CD14-positive monocyte (primary cell): ENCODE measurements at regions not wholly inside any gene's neighbourhood (a gene's known extent, or its start where the extent isn't known, plus 50 kb on each side); places are given as distances from the start of the nearest gene placed in this dataset.

Source experiments
- DNase-seq, 3 donors: peaks; one replicate each; pipeline ENCODE4 v3.0.0-alpha.2; 2011 to 2022
- H2AFZ ChIP-seq: 2 replicates; pipeline ENCODE4 v1.6.0; 2012; ENCODE audit warnings: mild to moderate bottlenecking, low read depth, low read length, inconsistent platforms; ENCODE audit not compliant: insufficient read depth, poor library complexity, severe bottlenecking
- H3K27ac ChIP-seq, 2 donors: 1 replicate in 1 of 2; 2 replicates in 1 of 2; pipeline ENCODE4 v1.5.1; 2012 to 2013; ENCODE audit warnings: low read length in 2 of 2, control low read depth in 1 of 2, inconsistent platforms in 1 of 2, low read depth in 1 of 2, mild to moderate bottlenecking in 1 of 2
- H3K27me3 ChIP-seq, 2 donors: one replicate each; pipeline versions ENCODE4 v1.6.0 to v1.6.1; 2011 to 2013; ENCODE audit warnings: low read length in 2 of 2; ENCODE audit not compliant: control insufficient read depth in 2 of 2, insufficient read depth in 2 of 2
- H3K36me3 ChIP-seq, 2 donors: replicated peaks in 1 of 2; 1 replicate in 1 of 2; 2 replicates in 1 of 2; pipeline versions ENCODE4 v1.5.1 to v1.6.1; 2012 to 2013; ENCODE audit warnings: low read length in 2 of 2, control low read depth in 1 of 2, inconsistent platforms in 1 of 2, mild to moderate bottlenecking in 1 of 2; ENCODE audit not compliant: insufficient read depth in 2 of 2, control insufficient read depth in 1 of 2
- H3K4me1 ChIP-seq, 2 donors: 1 replicate in 1 of 2; 2 replicates in 1 of 2; pipeline versions ENCODE4 v1.5.1 to v1.6.1; 2012 to 2013; ENCODE audit warnings: low read length in 2 of 2, control low read depth in 1 of 2, inconsistent platforms in 1 of 2, mild to moderate bottlenecking in 1 of 2, moderate library complexity in 1 of 2; ENCODE audit not compliant: insufficient read depth in 2 of 2, control insufficient read depth in 1 of 2
- H3K4me2 ChIP-seq: replicated peaks from 2 replicates; pipeline ENCODE3; 2012; ENCODE audit warnings: low read length, moderate library complexity, mild to moderate bottlenecking; ENCODE audit not compliant: poor library complexity, severe bottlenecking; ENCODE audit errors: extremely low read depth
- H3K4me3 ChIP-seq, 3 experiments: fragments of 200-600 bp in 1 of 3; sonication (generic) in 1 of 3; replicated peaks in 1 of 3; 1 replicate in 2 of 3; 2 replicates in 1 of 3; pipeline ENCODE4 v1.5.1; 2011 to 2013; ENCODE audit warnings: low read length in 3 of 3, mild to moderate bottlenecking in 3 of 3, control low read depth in 2 of 3, low read depth in 2 of 3, inconsistent platforms in 1 of 3, moderate library complexity in 1 of 3
- H3K79me2 ChIP-seq: 2 replicates; pipeline ENCODE4 v1.6.0; 2012; ENCODE audit warnings: mild to moderate bottlenecking, control low read depth, inconsistent platforms, low read length, moderate library complexity; ENCODE audit not compliant: insufficient read depth
- H3K9ac ChIP-seq: 2 replicates; pipeline ENCODE4 v1.6.0; 2017; ENCODE audit warnings: low read length, mild to moderate bottlenecking; ENCODE audit not compliant: insufficient read depth, poor library complexity, severe bottlenecking
- H3K9me3 ChIP-seq, 2 donors: replicated peaks in 1 of 2; 1 replicate in 1 of 2; 2 replicates in 1 of 2; pipeline versions ENCODE4 v1.5.1 to v1.6.1; 2012 to 2013; ENCODE audit warnings: low read length in 2 of 2, control low read depth in 1 of 2; ENCODE audit not compliant: control insufficient read depth in 1 of 2, insufficient read depth in 1 of 2
- H4K20me1 ChIP-seq: 2 replicates; pipeline ENCODE4 v1.6.0; 2012; ENCODE audit warnings: mild to moderate bottlenecking, low read length, control low read depth, moderate library complexity; ENCODE audit not compliant: insufficient read depth
- H3K27ac Mint-ChIP-seq, 7 donors: one replicate each; pipeline ENCODE4 v1.8.0; 2020; ENCODE audit warnings: mild to moderate bottlenecking in 7 of 7, mixed read lengths in 7 of 7, moderate library complexity in 6 of 7, inconsistent platforms in 2 of 7
- H3K27me3 Mint-ChIP-seq, 3 donors: one replicate each; pipeline ENCODE4 v1.8.0; 2021 to 2022; ENCODE audit warnings: low read depth in 3 of 3, mild to moderate bottlenecking in 3 of 3, mixed read lengths in 3 of 3, moderate library complexity in 3 of 3, inconsistent platforms in 1 of 3
- H3K36me3 Mint-ChIP-seq, 2 donors: one replicate each; pipeline ENCODE4 v1.8.0; 2020; ENCODE audit warnings: mixed read lengths in 2 of 2, inconsistent platforms in 1 of 2, mild to moderate bottlenecking in 1 of 2
- H3K4me1 Mint-ChIP-seq: one replicate; pipeline ENCODE4 v1.8.0; 2020; ENCODE audit warnings: mild to moderate bottlenecking, mixed read lengths
- H3K4me3 Mint-ChIP-seq, 2 donors: one replicate each; pipeline ENCODE4 v1.8.0; 2020; ENCODE audit warnings: mild to moderate bottlenecking in 2 of 2, mixed read lengths in 2 of 2, moderate library complexity in 1 of 2
- H3K9me3 Mint-ChIP-seq, 7 donors: one replicate each; pipeline ENCODE4 v1.8.0; 2020 to 2022; ENCODE audit warnings: mixed read lengths in 7 of 7, mild to moderate bottlenecking in 6 of 7, moderate library complexity in 6 of 7, inconsistent platforms in 2 of 7
- WGBS: methylation state at CpG from one replicate; pipeline ENCODE4 v1.1.5; 2013; ENCODE audit warnings: missing lambda C conversion rate; ENCODE audit not compliant: insufficient coverage; 5-methylcytosine and 5-hydroxymethylcytosine counted together
- intact Hi-C, 2 donors: fragments of 100-400 bp; cut with micrococcal nuclease; formaldehyde crosslinking; loops; one replicate each; pipeline versions ENCODE4 v1.15.0 to v1.15.1; 2023
- TF ChIP-seq, protein P1 (sequence below): fragments of 200-600 bp; IDR thresholded peaks from one replicate; pipeline ENCODE4 v1.8.0; 2022; ENCODE audit warnings: antibody characterized with exemption, mild to moderate bottlenecking

DNA sequence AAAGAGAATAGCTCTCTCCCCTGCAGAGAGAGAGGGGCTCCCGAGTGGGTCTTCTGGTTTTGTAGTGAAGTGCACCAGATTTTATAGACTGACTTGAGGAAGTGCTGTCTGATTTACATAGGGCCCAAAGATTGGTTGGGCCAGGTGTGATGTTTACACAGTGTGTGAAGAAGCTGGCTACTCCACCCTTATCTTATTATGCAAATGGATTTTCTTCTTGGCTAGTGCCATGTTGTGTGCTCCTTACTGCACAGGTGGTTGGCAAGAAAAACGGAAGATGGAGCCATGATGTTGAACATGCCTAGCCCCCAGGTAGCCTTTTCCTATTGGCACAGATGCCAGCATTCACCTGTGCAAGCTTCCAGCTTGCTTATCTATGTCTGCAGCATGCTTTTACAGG, 112.4 kb upstream of the ARHGAP24 start:
- no peak overlapping the region for H3K9ac ChIP-seq
- no peaks in the 10 kb centered on the region for H3K9me3 ChIP-seq
- H3K9me3 Mint-ChIP-seq: peaks cover 0 to 10% (median 0%) of the 10 kb centered on the region in 7 donors
- no peak overlapping the region for H3K27ac Mint-ChIP-seq
- H2AFZ ChIP-seq: no peak overlapping the region
- no peaks in the 10 kb centered on the region for H3K27me3 ChIP-seq
- no peaks in the 10 kb centered on the region for H4K20me1 ChIP-seq
- no peaks in the 10 kb centered on the region for H3K4me1 Mint-ChIP-seq
- intact Hi-C loops: no loop called here
- H3K36me3 ChIP-seq: no peaks in the 10 kb centered on the region
- no peaks in the 10 kb centered on the region for H3K4me1 ChIP-seq
- no peak overlapping the region for H3K4me3 Mint-ChIP-seq
- H3K4me3 ChIP-seq: no peak overlapping the region
- no peak overlapping the region for H3K4me2 ChIP-seq
- no peak overlapping the region for H3K27ac ChIP-seq
- peaks cover 0 to 8% (median 2%) of the 10 kb centered on the region in 3 donors for H3K27me3 Mint-ChIP-seq
- TF ChIP-seq, protein P1, sequence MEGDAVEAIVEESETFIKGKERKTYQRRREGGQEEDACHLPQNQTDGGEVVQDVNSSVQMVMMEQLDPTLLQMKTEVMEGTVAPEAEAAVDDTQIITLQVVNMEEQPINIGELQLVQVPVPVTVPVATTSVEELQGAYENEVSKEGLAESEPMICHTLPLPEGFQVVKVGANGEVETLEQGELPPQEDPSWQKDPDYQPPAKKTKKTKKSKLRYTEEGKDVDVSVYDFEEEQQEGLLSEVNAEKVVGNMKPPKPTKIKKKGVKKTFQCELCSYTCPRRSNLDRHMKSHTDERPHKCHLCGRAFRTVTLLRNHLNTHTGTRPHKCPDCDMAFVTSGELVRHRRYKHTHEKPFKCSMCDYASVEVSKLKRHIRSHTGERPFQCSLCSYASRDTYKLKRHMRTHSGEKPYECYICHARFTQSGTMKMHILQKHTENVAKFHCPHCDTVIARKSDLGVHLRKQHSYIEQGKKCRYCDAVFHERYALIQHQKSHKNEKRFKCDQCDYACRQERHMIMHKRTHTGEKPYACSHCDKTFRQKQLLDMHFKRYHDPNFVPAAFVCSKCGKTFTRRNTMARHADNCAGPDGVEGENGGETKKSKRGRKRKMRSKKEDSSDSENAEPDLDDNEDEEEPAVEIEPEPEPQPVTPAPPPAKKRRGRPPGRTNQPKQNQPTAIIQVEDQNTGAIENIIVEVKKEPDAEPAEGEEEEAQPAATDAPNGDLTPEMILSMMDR: no peak
- DNase-seq: no peak
- no peaks in the 10 kb centered on the region for H3K36me3 Mint-ChIP-seq
- H3K79me2 ChIP-seq: no peaks in the 10 kb centered on the region
- WGBS: 88% methylated on average over 1 of the region's 2 CpGs

DNA sequence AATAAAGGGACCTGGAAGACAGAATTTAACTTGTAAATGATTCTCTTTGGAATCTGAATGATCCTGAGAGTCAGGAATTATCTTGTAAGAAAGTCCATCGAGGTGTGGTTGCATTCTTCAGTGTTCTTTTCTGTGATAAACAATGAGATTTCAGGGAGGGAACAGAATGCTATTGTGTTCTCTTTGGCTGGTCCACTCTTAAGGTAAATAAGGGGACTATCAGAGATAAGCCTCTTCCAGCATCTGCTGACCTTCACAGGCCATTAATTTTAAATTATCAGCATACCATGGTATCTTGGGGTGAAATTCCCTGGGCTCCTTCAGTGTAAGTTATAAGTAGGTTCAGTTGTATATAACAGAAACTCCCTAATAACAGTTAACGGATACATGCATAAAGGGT, 107.1 kb upstream of the ARHGAP24 start:
- Histone ChIP-seq H3K4me1 (no peaks in the 10 kb centered on the region), H3K79me2 (no peaks in the 10 kb centered on the region), H3K36me3 (no peaks in the 10 kb centered on the region), H4K20me1 (no peaks in the 10 kb centered on the region), H3K27ac (no peak overlapping the region), H3K27me3 (no peaks in the 10 kb centered on the region), H3K9me3 (no peaks in the 10 kb centered on the region), H2AFZ (no peak overlapping the region), H3K4me2 (no peak overlapping the region), H3K9ac (no peak overlapping the region), H3K4me3 (no peak overlapping the region)
- WGBS: 38% methylated on average over 1 of the region's 2 CpGs
- no peak overlapping the region for H3K4me3 Mint-ChIP-seq
- DNase-seq: no peak
- no peak overlapping the region for H3K27ac Mint-ChIP-seq
- TF ChIP-seq, protein P1: no peak
- no peaks in the 10 kb centered on the region for H3K36me3 Mint-ChIP-seq
- peaks cover 0 to 6% (median 4%) of the 10 kb centered on the region in 3 donors for H3K27me3 Mint-ChIP-seq
- H3K9me3 Mint-ChIP-seq: peaks cover 0 to 3% (median 0%) of the 10 kb centered on the region in 7 donors
- intact Hi-C loops: no loop called here
- peaks cover 4% of the 10 kb centered on the region for H3K4me1 Mint-ChIP-seq
